ENCODE measurements at regions not wholly inside any gene's neighbourhood (a gene's known extent, or its start where the extent isn't known, plus 50 kb on each side); places are given as distances from the start of the nearest gene placed in this dataset.

- no peak for DNase-seq (ENCODE audit: low spot score)
Observed at GRCh38 chr4:75110061-75110460, 177.1 kb downstream of the PARM1 start.

GRCh38 chr4:75107755-75108612, 175.1 kb downstream of the PARM1 start:
- DNase-seq (ENCODE audit: low spot score): peak; percentile 71

GRCh38 chr4:75102787-75103085, 169.8 kb downstream of the PARM1 start:
- no peak for DNase-seq (ENCODE audit: low spot score)

GRCh38 chr4:75101906-75102786, 169.2 kb downstream of the PARM1 start:
- DNase-seq (ENCODE audit: low spot score): no peak

Data from umbilical cord (tissue), 1 donor.